GM23338 (cell line): ENCODE measurements at regions not wholly inside any gene's neighbourhood (a gene's known extent, or its start where the extent isn't known, plus 50 kb on each side); places are given as distances from the start of the nearest gene placed in this dataset.

Source experiments
- ATAC-seq: fragments of 200-7000 bp; cut with Tn5 transposase; 3 replicates; pipeline ENCODE4 v1.9.1; 2020
- DNase-seq: peaks from one replicate; pipeline ENCODE4 v3.0.0-alpha.2; 2015; ENCODE audit warnings: low spot score
- H2AFZ ChIP-seq: fragments of 200-600 bp; sonication (generic); 2 replicates; pipeline ENCODE4 v1.8.0; 2016; ENCODE audit warnings: antibody characterized with exemption, mild to moderate bottlenecking, moderate library complexity
- H3F3A ChIP-seq: fragments of 200-600 bp; sonication (generic); replicated peaks from 2 replicates; pipeline ENCODE4 v1.8.0; 2017; ENCODE audit warnings: antibody characterized with exemption, mixed run types, low read depth
- H3K27ac ChIP-seq: fragments of 200-600 bp; sonication (generic); 2 replicates; pipeline ENCODE4 v1.6.1; 2016; ENCODE audit warnings: low read depth
- H3K27me3 ChIP-seq: fragments of 200-600 bp; sonication (generic); 2 replicates; pipeline ENCODE4 v1.8.0; 2016; ENCODE audit warnings: mild to moderate bottlenecking, mixed run types, moderate library complexity; ENCODE audit not compliant: insufficient read depth
- H3K36me3 ChIP-seq: fragments of 200-600 bp; sonication (generic); 2 replicates; pipeline ENCODE4 v1.8.0; 2016; ENCODE audit warnings: mild to moderate bottlenecking; ENCODE audit not compliant: insufficient read depth
- H3K4me1 ChIP-seq: fragments of 200-600 bp; sonication (generic); 2 replicates; pipeline ENCODE4 v1.8.0; 2016; ENCODE audit warnings: mild to moderate bottlenecking, moderate library complexity; ENCODE audit not compliant: insufficient read depth
- H3K4me2 ChIP-seq: fragments of 200-600 bp; sonication (generic); 2 replicates; pipeline ENCODE4 v1.7.1; 2017; ENCODE audit warnings: mixed run types
- H3K4me3 ChIP-seq: fragments of 200-600 bp; sonication (generic); 2 replicates; pipeline ENCODE4 v1.6.1; 2016; ENCODE audit warnings: mixed run types
- H3K79me2 ChIP-seq: fragments of 200-600 bp; sonication (generic); replicated peaks from 2 replicates; pipeline ENCODE4 v1.8.0; 2017; ENCODE audit warnings: mild to moderate bottlenecking; ENCODE audit not compliant: insufficient read depth
- H3K9me2 ChIP-seq: fragments of 200-600 bp; sonication (generic); 2 replicates; pipeline ENCODE4 v1.8.0; 2017; ENCODE audit not compliant: insufficient read depth
- H4K20me1 ChIP-seq: fragments of 200-600 bp; sonication (generic); replicated peaks from 2 replicates; pipeline ENCODE4 v1.8.0; 2017; ENCODE audit warnings: mild to moderate bottlenecking; ENCODE audit not compliant: insufficient read depth
- H3K27ac Mint-ChIP-seq: 2 replicates; pipeline ENCODE4 v1.8.0; 2020; ENCODE audit warnings: inconsistent platforms, mild to moderate bottlenecking, moderate library complexity, mixed read lengths
- H3K27me3 Mint-ChIP-seq: 3 replicates; pipeline ENCODE4 v1.8.0; 2022; ENCODE audit warnings: low read depth, mild to moderate bottlenecking, moderate library complexity, mixed read lengths, inconsistent platforms; ENCODE audit not compliant: insufficient read depth, poor library complexity
- H3K36me3 Mint-ChIP-seq: 3 replicates; pipeline ENCODE4 v1.8.0; 2021; ENCODE audit warnings: low read depth, mild to moderate bottlenecking, inconsistent platforms, moderate library complexity, mixed read lengths
- H3K4me1 Mint-ChIP-seq: 3 replicates; pipeline ENCODE4 v1.8.0; 2020; ENCODE audit warnings: mild to moderate bottlenecking, inconsistent platforms, mixed read lengths
- H3K4me3 Mint-ChIP-seq: 3 replicates; pipeline ENCODE4 v1.8.0; 2021; ENCODE audit warnings: moderate library complexity, mild to moderate bottlenecking, inconsistent platforms, mixed read lengths
- H3K9me3 Mint-ChIP-seq: 3 replicates; pipeline ENCODE4 v1.8.0; 2020; ENCODE audit warnings: moderate library complexity, mild to moderate bottlenecking, inconsistent platforms, mixed read lengths
- CREB1 ChIP-seq: fragments of 250-450 bp; sonication (Bioruptor Pico); IDR thresholded peaks from 2 replicates; pipeline ENCODE4 v1.5.0; 2020; ENCODE audit warnings: low read depth, mild to moderate bottlenecking, moderate library complexity
- EZH2 ChIP-seq: fragments of 200-600 bp; sonication (generic); IDR thresholded peaks from one replicate; pipeline ENCODE4 v1.8.0; 2017; ENCODE audit warnings: antibody characterized with exemption, mild to moderate bottlenecking, low read depth; ENCODE audit not compliant: unreplicated experiment
- EZH2phosphoT487 ChIP-seq: fragments of 200-600 bp; sonication (generic); IDR thresholded peaks from one replicate; pipeline ENCODE4 v1.8.1; 2018; ENCODE audit warnings: antibody characterized with exemption; ENCODE audit not compliant: unreplicated experiment
- NANOG ChIP-seq: IDR thresholded peaks from 2 replicates; pipeline ENCODE4 v1.6.1; 2016; ENCODE audit warnings: antibody characterized with exemption, borderline replicate concordance
- POLR2AphosphoS5 ChIP-seq: IDR thresholded peaks from 2 replicates; pipeline ENCODE4 v1.6.1; 2016; ENCODE audit warnings: antibody characterized with exemption, low read depth
- STAT1 ChIP-seq: IDR thresholded peaks from one replicate; pipeline ENCODE4 v1.6.1; 2016; ENCODE audit warnings: antibody characterized with exemption; ENCODE audit not compliant: unreplicated experiment
- ZNF114 ChIP-seq: fragments of 250-450 bp; sonication (Bioruptor Pico); IDR thresholded peaks from 2 replicates; pipeline ENCODE4 v1.5.0; 2020; ENCODE audit warnings: mild to moderate bottlenecking, moderate library complexity
- ZNF331 ChIP-seq: fragments of 250-450 bp; sonication (Bioruptor Pico); IDR thresholded peaks from 2 replicates; pipeline ENCODE4 v1.5.0; 2020; ENCODE audit warnings: low read depth, mild to moderate bottlenecking, moderate library complexity
- TF ChIP-seq, protein P1 (sequence below), 2 experiments: fragments of 200-600 bp in 1 of 2; sonication (generic) in 1 of 2; conservative IDR thresholded peaks; 2 replicates each; pipeline versions ENCODE4 v1.5.1 to v1.6.1; 2016 to 2017; ENCODE audit warnings: antibody characterized with exemption in 2 of 2, low read depth in 2 of 2, mild to moderate bottlenecking in 2 of 2, moderate library complexity in 1 of 2
- TF ChIP-seq, protein P2 (sequence below): IDR thresholded peaks from one replicate; pipeline ENCODE4 v1.6.1; 2018; ENCODE audit warnings: antibody characterized with exemption; ENCODE audit not compliant: unreplicated experiment
- TF ChIP-seq, protein P3 (sequence below): IDR thresholded peaks from 2 replicates; pipeline ENCODE4 v1.6.1; 2016; ENCODE audit warnings: antibody characterized with exemption

DNA sequence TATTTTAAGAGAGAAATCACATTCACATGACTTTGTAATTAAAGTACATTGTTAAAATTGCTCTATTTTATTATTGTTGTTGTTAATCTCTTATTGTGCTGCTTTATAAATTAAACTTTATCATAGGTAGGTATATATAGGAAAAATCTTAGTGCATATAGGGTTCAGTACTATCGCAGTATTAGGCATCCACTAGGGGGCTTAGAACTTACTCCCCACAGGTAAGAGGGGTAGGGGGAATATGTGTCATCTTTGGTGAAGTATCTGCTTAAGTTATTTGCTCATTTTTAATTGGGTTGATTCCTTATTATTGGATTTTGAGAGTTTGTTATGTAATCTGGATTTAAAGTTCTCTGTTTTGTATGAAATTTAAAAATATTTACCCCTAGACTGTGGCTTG is 385.2 kb downstream of the DUSP10 start:
- H3K4me3 ChIP-seq = no peak overlapping the region
- Mint-ChIP-seq H3K36me3 (no peaks in the 10 kb centered on the region), H3K9me3 (no peaks in the 10 kb centered on the region), H3K4me1 (no peaks in the 10 kb centered on the region), H3K27ac (no peak overlapping the region), H3K27me3 (no peaks in the 10 kb centered on the region), H3K4me3 (no peak overlapping the region)
- H3K4me2 ChIP-seq = no peak overlapping the region
- H3F3A ChIP-seq = no peaks in the 10 kb centered on the region
- no peak for TF ChIP-seq NANOG
- TF ChIP-seq, protein P1, sequence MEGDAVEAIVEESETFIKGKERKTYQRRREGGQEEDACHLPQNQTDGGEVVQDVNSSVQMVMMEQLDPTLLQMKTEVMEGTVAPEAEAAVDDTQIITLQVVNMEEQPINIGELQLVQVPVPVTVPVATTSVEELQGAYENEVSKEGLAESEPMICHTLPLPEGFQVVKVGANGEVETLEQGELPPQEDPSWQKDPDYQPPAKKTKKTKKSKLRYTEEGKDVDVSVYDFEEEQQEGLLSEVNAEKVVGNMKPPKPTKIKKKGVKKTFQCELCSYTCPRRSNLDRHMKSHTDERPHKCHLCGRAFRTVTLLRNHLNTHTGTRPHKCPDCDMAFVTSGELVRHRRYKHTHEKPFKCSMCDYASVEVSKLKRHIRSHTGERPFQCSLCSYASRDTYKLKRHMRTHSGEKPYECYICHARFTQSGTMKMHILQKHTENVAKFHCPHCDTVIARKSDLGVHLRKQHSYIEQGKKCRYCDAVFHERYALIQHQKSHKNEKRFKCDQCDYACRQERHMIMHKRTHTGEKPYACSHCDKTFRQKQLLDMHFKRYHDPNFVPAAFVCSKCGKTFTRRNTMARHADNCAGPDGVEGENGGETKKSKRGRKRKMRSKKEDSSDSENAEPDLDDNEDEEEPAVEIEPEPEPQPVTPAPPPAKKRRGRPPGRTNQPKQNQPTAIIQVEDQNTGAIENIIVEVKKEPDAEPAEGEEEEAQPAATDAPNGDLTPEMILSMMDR (conservative IDR thresholded peaks at IDR 0.05; ENCODE audit: low read depth in 2 of 2) = peak; percentile 54 to 68
- no peak overlapping the region for H2AFZ ChIP-seq
- H3K27me3 ChIP-seq = no peaks in the 10 kb centered on the region
- no peaks in the 10 kb centered on the region for H3K79me2 ChIP-seq
- no peak overlapping the region for H3K27ac ChIP-seq
- H3K36me3 ChIP-seq = no peaks in the 10 kb centered on the region
- H4K20me1 ChIP-seq = no peaks in the 10 kb centered on the region
- no peaks in the 10 kb centered on the region for H3K4me1 ChIP-seq
- DNase-seq = peak; percentile 50
- H3K9me2 ChIP-seq = no peaks in the 10 kb centered on the region; the same call in 1 of the 2 replicates
- peak; percentile 79 for ATAC-seq

DNA sequence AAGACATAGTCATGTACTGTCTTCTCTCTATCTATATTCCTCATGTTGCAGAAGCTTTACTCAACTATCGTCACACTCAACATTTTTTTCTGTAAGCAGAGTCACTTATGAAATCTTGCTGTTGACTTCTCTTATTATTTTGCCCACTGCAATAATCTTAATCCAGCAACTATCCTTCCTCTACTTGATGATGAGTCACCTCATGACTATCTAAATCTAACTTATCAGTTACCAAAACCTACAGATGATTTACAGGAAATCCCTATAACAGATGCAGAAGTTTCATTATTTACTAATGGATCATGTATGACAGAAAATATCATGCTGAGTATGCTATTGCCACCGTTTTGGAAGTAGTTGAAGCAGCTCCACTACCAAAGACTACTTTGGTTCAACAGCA is 378.9 kb downstream of the DUSP10 start:
- H4K20me1 ChIP-seq = no peaks in the 10 kb centered on the region
- H3K27ac Mint-ChIP-seq = no peak overlapping the region
- H3K4me1 ChIP-seq = peaks cover 23% of the 10 kb centered on the region
- H3K9me2 ChIP-seq = no peaks in the 10 kb centered on the region
- H3K36me3 Mint-ChIP-seq = no peaks in the 10 kb centered on the region
- no peak overlapping the region for H3K4me3 ChIP-seq
- H2AFZ ChIP-seq = no peak overlapping the region
- H3F3A ChIP-seq = no peaks in the 10 kb centered on the region
- no peak overlapping the region for H3K4me3 Mint-ChIP-seq
- DNase-seq (no peak), ATAC-seq (no peak)
- no peak overlapping the region for H3K27ac ChIP-seq
- no peaks in the 10 kb centered on the region for H3K36me3 ChIP-seq
- peaks cover 38% of the 10 kb centered on the region for H3K4me1 Mint-ChIP-seq
- no peaks in the 10 kb centered on the region for H3K27me3 Mint-ChIP-seq
- no peak overlapping the region for H3K4me2 ChIP-seq
- no peaks in the 10 kb centered on the region for H3K9me3 Mint-ChIP-seq
- no peaks in the 10 kb centered on the region for H3K79me2 ChIP-seq
- H3K27me3 ChIP-seq = no peaks in the 10 kb centered on the region
- TF ChIP-seq EZH2phosphoT487 (no peak), POLR2AphosphoS5 (no peak), EZH2 (no peak), STAT1 (no peak), ZNF331 (CRISPR knock-in tag) (no peak), NANOG (no peak), CREB1 (no peak), ZNF114 (CRISPR knock-in tag) (no peak)
- TF ChIP-seq, protein P1 (conservative IDR thresholded peaks at IDR 0.05; ENCODE audit: low read depth in 2 of 2) = no peak
- TF ChIP-seq, protein P2, sequence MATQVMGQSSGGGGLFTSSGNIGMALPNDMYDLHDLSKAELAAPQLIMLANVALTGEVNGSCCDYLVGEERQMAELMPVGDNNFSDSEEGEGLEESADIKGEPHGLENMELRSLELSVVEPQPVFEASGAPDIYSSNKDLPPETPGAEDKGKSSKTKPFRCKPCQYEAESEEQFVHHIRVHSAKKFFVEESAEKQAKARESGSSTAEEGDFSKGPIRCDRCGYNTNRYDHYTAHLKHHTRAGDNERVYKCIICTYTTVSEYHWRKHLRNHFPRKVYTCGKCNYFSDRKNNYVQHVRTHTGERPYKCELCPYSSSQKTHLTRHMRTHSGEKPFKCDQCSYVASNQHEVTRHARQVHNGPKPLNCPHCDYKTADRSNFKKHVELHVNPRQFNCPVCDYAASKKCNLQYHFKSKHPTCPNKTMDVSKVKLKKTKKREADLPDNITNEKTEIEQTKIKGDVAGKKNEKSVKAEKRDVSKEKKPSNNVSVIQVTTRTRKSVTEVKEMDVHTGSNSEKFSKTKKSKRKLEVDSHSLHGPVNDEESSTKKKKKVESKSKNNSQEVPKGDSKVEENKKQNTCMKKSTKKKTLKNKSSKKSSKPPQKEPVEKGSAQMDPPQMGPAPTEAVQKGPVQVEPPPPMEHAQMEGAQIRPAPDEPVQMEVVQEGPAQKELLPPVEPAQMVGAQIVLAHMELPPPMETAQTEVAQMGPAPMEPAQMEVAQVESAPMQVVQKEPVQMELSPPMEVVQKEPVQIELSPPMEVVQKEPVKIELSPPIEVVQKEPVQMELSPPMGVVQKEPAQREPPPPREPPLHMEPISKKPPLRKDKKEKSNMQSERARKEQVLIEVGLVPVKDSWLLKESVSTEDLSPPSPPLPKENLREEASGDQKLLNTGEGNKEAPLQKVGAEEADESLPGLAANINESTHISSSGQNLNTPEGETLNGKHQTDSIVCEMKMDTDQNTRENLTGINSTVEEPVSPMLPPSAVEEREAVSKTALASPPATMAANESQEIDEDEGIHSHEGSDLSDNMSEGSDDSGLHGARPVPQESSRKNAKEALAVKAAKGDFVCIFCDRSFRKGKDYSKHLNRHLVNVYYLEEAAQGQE = no peak
- TF ChIP-seq, protein P3, sequence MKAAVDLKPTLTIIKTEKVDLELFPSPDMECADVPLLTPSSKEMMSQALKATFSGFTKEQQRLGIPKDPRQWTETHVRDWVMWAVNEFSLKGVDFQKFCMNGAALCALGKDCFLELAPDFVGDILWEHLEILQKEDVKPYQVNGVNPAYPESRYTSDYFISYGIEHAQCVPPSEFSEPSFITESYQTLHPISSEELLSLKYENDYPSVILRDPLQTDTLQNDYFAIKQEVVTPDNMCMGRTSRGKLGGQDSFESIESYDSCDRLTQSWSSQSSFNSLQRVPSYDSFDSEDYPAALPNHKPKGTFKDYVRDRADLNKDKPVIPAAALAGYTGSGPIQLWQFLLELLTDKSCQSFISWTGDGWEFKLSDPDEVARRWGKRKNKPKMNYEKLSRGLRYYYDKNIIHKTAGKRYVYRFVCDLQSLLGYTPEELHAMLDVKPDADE = no peak
